AG10803 (cell line): ENCODE measurements at regions not wholly inside any gene's neighbourhood (a gene's known extent, or its start where the extent isn't known, plus 50 kb on each side); places are given as distances from the start of the nearest gene placed in this dataset.
"Not testable (repeated sequence)": the region's sequence is repeated elsewhere in the genome, so short reads cannot be mapped to it uniquely, and the experiment has no call there.

Source experiments
- DNase-seq: peaks from one replicate; pipeline ENCODE4 v3.0.0; 2010; ENCODE audit warnings: low read depth
- H3K4me3 ChIP-seq: 2 replicates; pipeline ENCODE4 v1.5.1; 2011; ENCODE audit warnings: mild to moderate bottlenecking, low read length, control low read depth
- TF ChIP-seq, protein P1 (sequence below): conservative IDR thresholded peaks from 2 replicates; pipeline ENCODE4 v1.5.1; 2011; ENCODE audit warnings: mild to moderate bottlenecking, low read length, control low read depth, inconsistent platforms

DNA sequence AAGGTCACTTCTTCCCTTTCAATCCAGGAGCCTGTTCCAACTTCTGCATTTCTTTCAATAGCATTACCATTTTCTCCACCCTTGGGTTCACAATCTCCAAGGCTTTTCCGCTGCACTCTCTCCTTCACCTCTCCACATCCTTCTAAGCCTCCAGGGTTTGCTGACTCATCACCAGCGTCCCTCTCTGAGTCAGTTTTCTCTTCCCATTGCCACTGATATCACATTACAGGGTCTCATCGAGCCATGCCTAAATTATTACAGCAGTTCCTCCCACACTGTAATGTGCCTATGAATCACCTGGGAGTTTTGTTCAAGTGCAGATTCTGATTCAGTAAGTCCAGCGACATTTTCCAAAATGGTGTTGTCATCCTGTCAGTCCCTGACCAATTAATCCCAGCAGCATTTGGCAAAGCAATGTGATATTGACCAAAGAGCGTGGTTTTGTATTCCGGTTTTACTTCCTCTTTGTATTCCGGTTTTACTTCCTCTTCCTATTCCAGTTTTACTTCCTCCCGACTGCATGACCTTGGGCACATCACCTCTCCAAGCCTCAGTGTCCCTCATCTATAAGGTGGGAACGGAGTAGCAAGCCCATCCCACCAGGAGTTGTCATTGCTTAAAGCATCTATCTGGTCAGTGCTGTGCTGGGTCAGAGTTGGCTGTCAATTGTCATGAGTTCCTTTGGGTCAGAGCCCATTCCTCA is 208.3 kb upstream of the NBPF12 start:
- not testable (repeated sequence) for H3K4me3 ChIP-seq, DNase-seq

DNA sequence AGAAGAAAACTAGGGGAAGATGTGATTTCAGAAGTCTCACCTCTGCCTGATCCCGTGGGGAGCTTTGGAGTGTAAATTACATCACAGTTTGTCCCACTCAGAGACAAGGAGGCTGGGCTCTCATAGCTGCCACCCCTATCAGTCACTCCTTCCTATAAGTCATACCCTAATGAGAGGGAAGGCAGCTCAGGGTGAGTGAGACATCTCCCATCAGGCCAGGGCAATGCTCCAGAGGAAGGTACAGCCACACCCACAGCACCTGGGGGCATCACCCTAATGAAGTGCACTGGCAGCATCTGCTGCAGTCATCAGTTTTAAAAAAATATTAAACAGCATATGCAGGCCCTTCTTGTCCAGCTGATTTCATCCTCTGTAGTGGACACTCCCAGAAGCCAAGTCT is 223.1 kb upstream of the NBPF12 start:
- not testable (repeated sequence) for H3K4me3 ChIP-seq, DNase-seq

DNA sequence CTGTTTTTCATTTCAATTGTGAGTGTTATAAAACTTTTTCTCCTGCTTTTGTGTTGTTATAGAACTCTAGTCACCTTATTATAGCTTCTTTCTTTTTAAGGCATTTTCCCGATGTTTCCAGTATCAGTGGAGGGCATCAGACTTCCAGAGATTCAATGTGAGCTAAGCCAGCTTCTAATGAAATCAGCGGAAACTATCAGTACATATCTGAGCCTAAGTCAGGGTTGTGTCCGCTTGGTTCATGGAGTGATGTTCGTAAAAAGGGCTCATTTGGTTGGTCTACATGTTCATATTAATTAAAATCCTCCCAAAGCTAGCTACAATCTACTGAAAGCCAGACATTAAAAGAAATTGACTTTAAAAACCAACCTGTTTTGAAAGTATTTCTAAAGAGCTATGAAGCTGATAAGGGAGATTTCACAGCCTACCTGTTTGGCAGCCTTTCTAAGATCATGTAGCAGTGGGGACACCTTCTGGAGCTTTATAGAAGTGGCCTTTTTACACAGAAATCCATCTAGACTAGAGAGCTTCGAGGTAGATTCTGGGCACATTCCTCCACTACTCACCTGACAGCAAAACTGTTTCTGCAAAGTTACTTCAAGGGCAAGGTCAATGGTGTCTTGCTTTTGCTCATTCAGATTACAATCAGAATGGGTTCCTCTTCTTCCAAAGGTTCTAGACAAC is 227.1 kb upstream of the NBPF12 start:
- H3K4me3 ChIP-seq = not testable (repeated sequence)
- TF ChIP-seq, protein P1, sequence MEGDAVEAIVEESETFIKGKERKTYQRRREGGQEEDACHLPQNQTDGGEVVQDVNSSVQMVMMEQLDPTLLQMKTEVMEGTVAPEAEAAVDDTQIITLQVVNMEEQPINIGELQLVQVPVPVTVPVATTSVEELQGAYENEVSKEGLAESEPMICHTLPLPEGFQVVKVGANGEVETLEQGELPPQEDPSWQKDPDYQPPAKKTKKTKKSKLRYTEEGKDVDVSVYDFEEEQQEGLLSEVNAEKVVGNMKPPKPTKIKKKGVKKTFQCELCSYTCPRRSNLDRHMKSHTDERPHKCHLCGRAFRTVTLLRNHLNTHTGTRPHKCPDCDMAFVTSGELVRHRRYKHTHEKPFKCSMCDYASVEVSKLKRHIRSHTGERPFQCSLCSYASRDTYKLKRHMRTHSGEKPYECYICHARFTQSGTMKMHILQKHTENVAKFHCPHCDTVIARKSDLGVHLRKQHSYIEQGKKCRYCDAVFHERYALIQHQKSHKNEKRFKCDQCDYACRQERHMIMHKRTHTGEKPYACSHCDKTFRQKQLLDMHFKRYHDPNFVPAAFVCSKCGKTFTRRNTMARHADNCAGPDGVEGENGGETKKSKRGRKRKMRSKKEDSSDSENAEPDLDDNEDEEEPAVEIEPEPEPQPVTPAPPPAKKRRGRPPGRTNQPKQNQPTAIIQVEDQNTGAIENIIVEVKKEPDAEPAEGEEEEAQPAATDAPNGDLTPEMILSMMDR = peak; percentile 28; the same call in 1 of the 2 replicates
- DNase-seq = peak; percentile 12

DNA sequence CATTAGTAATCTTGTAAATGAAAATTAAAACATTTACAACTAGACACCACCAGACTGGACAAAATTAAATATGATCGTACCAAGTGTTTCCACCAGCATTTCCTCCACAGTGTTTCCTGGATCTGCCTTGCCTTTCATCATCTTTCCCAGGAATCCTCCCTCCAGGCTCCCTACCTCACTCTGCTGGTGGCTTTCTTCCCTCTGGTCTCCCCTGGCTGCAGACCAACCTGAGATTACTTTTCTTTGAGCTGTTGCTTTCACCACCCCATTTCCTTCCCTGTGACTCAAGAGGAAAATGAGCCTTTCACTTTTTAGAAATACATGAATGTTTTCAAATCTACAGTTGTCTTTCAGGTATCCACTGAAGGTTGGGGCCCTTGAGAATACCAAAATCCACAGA is 228.8 kb upstream of the NBPF12 start:
- DNase-seq = not testable (repeated sequence)

DNA sequence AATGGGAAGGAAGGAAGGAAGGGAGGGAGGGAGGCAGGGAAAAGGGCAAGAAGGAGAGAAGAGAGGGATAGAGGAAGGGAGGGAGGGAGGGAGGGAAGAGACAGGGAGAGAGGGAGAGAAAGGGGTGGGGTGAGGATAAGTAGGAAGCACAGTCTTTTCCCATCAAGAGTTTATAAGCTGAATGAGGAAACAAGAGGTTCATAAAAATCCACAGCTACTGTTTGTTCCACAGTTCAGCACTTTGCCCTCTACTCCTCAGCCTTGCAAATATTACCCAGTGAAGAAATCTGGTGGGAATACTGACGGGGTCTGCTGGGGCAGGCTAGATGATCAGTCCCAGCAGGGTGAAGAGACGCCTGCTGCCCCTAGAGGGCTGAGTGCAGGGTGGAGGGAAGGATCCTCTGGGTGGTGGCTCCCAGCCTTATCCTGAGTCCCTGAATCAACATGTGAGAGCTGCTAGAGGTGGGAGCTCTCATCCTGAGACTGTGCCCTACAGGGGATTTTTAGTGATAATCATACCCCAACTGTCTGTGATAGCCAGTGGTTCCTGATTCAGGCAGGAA is 233.9 kb upstream of the NBPF12 start:
- not testable (repeated sequence) for H3K4me3 ChIP-seq, DNase-seq

More for the DNA sequence above, 228.8 kb upstream of the NBPF12 start:
- not testable (repeated sequence) for H3K4me3 ChIP-seq

DNA sequence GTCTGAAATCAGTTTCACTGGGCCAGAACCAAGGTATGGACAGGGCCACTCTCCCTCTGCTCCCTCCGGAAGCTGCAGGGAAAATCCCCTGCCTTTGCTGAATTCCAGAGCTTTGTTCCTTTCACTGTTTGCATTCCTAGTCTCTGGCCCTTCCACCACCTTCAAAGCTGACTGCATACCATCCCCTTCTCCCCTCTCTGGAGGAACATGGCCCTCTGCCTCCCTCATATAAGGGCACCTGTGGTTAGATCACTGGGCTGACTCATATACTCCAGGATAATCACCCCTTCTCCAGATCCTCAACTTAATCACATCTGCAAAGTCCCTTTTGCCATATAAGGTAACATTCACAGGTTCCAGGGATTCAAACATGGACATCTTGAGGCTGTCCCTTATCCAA is 236.8 kb upstream of the NBPF12 start:
- DNase-seq = peak; percentile 3
- not testable (repeated sequence) for H3K4me3 ChIP-seq

DNA sequence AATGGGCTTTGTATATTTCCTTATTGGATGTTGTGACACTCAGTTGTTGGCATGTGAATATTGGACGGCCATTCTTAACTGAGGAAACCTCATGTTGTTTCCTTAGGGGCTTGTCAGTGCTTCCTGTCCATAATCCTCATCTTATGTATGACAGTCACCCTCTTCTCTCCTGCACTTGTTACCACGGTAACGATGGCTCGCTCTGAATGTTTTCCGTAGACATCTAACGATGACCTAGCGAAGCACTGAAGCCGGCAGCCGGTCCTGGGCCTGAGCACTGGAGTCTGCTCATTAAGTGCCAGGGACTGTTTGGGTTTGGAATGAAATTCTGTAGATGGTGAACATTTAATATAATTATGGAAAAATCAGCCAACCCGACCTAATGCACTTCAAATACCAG is 242.7 kb upstream of the NBPF12 start:
- DNase-seq, H3K4me3 ChIP-seq: not testable (repeated sequence)

DNA sequence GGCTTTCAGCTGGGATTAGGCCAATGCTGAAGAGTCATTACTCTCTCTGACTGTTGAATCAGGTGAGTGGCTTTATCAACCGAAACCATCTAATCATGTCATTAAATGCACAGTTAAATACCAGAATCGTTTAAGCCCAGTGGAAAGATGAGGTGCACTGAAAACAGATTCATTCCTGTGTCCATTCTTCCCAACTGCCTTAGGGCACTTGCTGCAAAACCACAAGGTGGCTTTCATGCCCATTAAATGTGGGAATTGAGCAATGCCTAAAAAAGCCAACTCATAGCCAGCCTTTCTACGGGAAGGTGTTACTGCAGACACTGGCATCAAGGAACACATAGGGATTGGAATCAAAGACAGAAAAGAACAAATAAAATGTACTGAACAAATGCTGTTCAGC is 246.3 kb upstream of the NBPF12 start:
- H3K4me3 ChIP-seq, DNase-seq: not testable (repeated sequence)

DNA sequence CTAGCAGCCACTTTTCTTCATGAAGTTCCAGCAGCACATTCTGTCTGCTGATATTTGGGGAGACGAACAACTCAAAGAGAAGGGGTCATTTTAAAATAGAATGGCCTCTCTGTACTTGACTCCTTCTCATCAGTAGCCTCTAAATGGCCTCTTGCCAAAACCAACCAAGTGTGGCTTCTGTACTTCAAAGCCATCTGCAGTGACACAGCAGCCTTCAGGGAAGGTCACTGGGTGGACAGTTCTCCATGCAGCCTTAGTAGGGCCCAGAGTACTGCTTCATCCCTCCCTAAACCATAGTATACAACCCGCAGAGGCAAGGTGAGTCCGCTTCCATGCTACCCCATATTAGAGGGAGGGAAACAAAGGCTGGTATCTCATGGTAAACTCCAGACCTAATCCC is 249.2 kb upstream of the NBPF12 start:
- H3K4me3 ChIP-seq, DNase-seq: not testable (repeated sequence)

DNA sequence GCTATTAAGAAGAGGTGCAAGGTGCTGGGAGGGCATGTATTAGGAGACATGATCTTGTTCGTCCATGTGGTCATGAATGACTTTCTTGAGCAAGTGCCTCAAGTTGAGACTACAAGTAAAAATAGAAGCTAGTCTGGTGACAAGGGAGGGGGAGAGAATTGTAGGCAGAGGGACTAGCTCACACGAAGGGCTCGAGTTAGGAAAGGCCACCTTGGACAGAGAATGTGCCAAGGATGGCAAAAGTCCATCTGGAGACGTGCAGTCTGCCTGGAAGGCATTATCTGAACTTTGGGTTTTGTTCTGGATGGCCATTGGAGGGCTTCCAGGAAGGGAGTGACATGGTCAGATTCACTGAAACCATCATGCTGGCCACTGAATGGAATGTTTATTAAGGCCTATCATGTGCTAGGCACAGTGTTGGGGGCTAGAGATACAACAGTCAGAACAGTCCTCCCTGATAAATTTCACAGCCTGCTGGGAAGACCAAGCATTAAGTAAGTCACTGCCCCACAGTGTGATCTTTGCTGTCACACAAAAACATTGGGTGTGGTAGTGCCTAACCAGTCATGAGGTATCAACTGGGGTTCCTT is 251.3 kb upstream of the NBPF12 start:
- H3K4me3 ChIP-seq, DNase-seq: not testable (repeated sequence)

DNA sequence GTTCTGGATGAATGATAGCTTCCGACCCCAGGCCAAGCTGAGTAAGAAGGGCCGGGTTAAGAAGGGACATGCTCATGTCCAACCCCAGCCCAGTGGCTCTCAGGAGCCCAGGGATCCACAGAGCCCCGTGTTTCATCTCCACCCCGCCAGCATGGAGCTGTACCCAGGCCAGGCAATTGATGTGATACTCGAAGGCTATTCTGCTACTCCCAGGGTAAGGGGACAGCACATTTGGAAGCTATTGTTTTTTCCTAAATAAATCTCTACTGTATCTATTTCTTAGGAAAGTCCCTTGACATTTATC is 255.0 kb upstream of the NBPF12 start:
- not testable (repeated sequence) for H3K4me3 ChIP-seq, DNase-seq

DNA sequence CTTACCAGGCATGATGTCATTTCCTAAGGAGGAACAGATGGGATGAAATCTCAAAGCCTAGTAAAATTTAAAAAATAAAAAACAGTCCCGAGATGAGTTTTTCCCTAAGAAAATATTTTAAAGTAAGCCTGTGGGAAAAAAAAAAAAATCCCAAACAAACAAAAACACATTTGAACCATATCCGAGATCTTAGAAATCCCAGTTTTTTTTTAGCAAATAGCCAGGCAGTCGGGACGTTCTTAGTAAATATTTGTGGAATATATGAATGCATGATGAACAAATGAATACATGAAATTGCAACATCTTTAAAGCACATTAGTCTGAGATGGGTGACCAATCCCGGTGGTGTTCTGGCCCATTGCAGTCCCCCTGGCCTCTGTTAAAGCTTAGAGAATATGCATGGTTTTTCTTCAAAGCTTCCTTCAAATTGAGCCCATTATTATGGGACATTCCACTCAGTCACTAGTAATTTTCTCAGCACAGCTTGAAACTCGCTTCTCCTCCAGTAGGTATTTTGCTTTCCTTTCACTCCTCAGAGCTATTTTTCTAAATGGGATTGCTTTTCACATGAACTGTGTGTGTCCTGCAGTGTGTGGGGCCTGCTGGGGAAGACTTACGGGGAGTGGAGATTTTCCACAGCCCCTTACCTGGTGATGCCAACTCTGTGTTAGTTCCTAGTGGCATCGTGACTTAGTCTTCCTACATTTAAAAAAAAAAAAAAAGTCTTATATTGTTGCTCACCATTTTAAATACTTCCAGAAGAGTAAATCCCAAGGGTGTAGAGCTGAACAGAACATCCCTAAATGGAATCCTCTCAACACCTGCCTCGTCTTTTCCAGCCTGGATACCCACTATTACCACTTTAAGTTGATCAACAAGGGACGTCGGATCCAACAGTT is 255.6 kb upstream of the NBPF12 start:
- DNase-seq = peak; percentile 58
- not testable (repeated sequence) for H3K4me3 ChIP-seq

DNA sequence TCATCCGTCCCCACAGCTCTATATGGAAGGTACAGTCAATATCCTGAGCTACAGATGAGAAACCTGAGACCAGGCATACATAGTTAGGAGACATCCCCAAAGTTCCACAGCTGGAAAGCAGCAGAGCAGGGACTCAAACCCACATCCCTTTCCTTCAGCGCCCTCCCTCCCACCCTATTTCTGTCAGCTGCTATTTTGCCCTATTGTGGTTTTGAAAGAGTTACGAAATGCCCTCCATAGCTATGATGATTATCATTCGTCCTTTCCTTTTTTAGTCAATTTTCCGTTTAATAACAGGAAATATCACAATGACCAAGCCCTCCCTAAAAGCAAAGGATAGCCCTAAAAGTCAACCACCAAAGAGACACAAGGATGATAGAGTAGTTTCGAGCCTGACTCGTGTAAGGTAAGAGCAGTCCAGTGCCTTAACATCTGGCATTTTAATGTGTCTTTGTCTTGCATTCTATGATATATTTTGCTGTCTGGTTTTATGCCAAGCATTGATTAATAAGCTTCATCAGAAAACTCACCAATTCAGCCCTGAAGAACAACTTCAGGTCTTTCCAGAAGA is 264.3 kb upstream of the NBPF12 start:
- peak; percentile 10 for DNase-seq
- H3K4me3 ChIP-seq = not testable (repeated sequence)

DNA sequence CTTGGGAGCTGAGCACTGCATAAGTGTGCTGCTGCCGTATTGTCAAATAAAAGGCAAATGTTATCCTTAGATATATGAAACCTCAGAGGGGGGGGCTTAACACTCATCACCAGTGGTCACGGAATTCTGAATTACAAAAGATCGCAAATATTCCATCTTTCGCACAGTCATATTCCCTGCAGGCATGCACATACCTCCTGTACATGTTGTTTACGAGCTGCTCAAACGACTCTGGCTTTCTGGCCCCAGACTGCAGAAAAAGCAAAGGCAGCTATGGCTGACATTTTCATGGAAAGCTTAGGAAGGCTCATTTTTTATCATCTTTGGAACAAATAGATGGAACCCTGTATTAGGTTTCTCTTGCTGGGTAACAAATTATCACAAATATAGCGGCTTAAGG is 265.5 kb upstream of the NBPF12 start:
- H3K4me3 ChIP-seq, DNase-seq: not testable (repeated sequence)

DNA sequence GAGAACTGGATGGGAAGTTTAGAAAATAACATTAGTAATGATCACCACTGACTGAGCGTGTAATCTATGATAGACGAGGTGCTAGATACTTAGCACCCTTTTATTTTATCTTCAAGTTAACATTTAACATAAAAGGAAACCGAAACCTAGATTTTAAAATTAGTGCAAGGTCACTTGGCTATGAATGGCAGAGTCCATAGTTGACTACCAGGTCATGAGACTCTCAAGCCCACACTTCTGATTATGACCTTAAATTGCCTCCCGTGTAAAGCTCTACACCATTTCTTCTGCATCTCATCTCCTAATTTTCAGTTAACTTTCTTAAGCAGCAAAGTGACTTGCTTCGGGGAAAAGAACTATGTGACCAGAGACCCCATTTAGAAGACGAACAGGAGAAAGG is 266.5 kb upstream of the NBPF12 start:
- H3K4me3 ChIP-seq, DNase-seq: not testable (repeated sequence)

DNA sequence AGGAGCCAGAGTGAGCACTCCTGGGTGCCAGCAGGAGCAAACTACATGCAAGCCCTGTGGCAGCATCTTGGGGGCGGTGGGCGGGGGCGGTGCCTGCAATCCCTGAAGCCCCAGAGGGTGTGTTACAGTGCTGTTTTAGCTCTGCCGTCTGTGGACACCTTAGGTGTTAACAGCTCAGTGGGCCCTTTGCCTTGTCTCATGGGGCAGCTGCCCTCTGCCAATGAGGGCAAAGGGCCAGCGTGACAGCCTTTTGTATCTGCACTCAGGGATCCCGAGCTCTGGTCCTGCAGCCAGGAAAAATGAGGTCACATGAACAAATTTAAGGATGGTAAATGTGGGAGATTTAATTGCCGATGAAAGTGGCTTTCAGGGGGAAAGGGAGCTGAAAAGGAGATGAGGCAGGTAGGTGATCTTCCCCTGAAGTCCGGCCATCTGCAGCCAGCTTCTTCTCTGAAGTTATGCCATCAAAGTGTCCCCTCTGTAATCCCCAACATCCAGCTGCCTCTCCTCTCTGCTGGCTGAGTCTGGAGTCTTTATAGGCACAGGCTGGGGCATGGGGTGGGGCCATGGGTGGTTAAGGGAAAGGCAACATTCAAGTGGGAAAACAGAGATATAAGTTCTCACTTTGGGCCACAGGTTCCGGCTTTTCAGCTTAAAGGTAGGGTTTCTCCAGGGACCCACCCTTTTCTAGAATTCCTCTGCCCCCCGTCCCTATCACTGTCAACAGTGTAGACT is 267.1 kb upstream of the NBPF12 start:
- not testable (repeated sequence) for DNase-seq, H3K4me3 ChIP-seq

DNA sequence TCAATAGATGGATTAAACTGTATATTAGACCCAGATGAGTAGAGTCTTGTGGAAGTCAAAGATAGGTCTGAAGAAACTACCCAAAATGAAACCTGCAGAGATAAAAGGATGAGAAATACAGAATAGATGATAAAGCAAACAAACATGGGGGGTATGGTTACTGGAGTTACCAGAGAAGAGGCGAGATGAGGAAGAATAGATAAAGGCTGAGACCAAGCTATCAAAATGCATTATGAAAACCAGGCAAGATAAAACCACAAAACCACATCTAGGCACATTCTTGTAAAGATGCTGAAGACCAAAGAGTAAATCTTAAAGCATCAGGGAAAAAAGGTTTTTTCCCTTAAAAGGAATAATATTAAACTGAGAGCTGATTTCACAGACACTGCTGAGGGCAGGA is 271.8 kb upstream of the NBPF12 start:
- not testable (repeated sequence) for DNase-seq

More for the DNA sequence above, 271.8 kb upstream of the NBPF12 start:
- H3K4me3 ChIP-seq = not testable (repeated sequence)
